Chondrocyte (in vitro differentiated cells): ENCODE measurements at regions not wholly inside any gene's neighbourhood (a gene's known extent, or its start where the extent isn't known, plus 50 kb on each side); places are given as distances from the start of the nearest gene placed in this dataset.

Experiments used
- DNase-seq: peaks from one replicate; pipeline ENCODE4 v3.0.0; 2021; ENCODE audit warnings: mixed read lengths, low spot score
- H3K27ac Mint-ChIP-seq: one replicate; pipeline ENCODE4 v1.8.0; 2021; ENCODE audit warnings: mild to moderate bottlenecking, moderate library complexity, mixed read lengths; ENCODE audit not compliant: unreplicated experiment
- H3K27me3 Mint-ChIP-seq: 2 replicates; pipeline ENCODE4 v1.8.0; 2021; ENCODE audit warnings: low read depth, mixed read lengths
- H3K36me3 Mint-ChIP-seq: 2 replicates; pipeline ENCODE4 v1.8.0; 2021; ENCODE audit warnings: low read depth, mixed read lengths
- H3K4me1 Mint-ChIP-seq: 2 replicates; pipeline ENCODE4 v1.8.0; 2021; ENCODE audit warnings: low read depth, mild to moderate bottlenecking, mixed read lengths
- H3K4me3 Mint-ChIP-seq: one replicate; pipeline ENCODE4 v1.8.0; 2021; ENCODE audit warnings: mild to moderate bottlenecking, moderate library complexity, mixed read lengths; ENCODE audit not compliant: unreplicated experiment
- H3K9me3 Mint-ChIP-seq: 2 replicates; pipeline ENCODE4 v1.8.0; 2021; ENCODE audit warnings: low read depth, mixed read lengths
- CTCF ChIP-seq: fragments of 200-600 bp; sonication (generic); IDR thresholded peaks from 2 replicates; pipeline ENCODE4 v1.5.0; 2021; ENCODE audit warnings: antibody characterized with exemption, mild to moderate bottlenecking, moderate library complexity

- H3K9me3 Mint-ChIP-seq = peaks cover 2% of the 10 kb centered on the region
- no peaks in the 10 kb centered on the region for H3K27me3 Mint-ChIP-seq
- no peak for DNase-seq
- peaks cover 28% of the 10 kb centered on the region for H3K4me1 Mint-ChIP-seq
- peaks cover 2% of the 10 kb centered on the region for H3K36me3 Mint-ChIP-seq
- H3K27ac Mint-ChIP-seq = no peak overlapping the region
- no peak for TF ChIP-seq CTCF
- H3K4me3 Mint-ChIP-seq = no peak overlapping the region
These were observed 300.0 kb downstream of the ZSWIM6 start for GRCh38 chr5:61632064-61632463.

- DNase-seq = no peak
- Mint-ChIP-seq H3K4me1 (peaks cover 50% of the 10 kb centered on the region), H3K9me3 (no peaks in the 10 kb centered on the region), H3K27me3 (no peaks in the 10 kb centered on the region), H3K4me3 (no peak overlapping the region), H3K27ac (no peak overlapping the region), H3K36me3 (no peaks in the 10 kb centered on the region)
- no peak for TF ChIP-seq CTCF
These were observed 303.2 kb downstream of the ZSWIM6 start for GRCh38 chr5:61635271-61635670.

- H3K4me3 Mint-ChIP-seq = no peak overlapping the region
- H3K27ac Mint-ChIP-seq = no peak overlapping the region
- no peak for DNase-seq
- H3K27me3 Mint-ChIP-seq = no peaks in the 10 kb centered on the region
- TF ChIP-seq CTCF = no peak
- no peaks in the 10 kb centered on the region for H3K36me3 Mint-ChIP-seq
- H3K9me3 Mint-ChIP-seq = no peaks in the 10 kb centered on the region
- peaks cover 46% of the 10 kb centered on the region for H3K4me1 Mint-ChIP-seq
These were observed 305.5 kb downstream of the ZSWIM6 start for GRCh38 chr5:61637566-61637965.

GRCh38 chr5:61638476-61638875, 306.4 kb downstream of the ZSWIM6 start:
- no peak for DNase-seq
- H3K4me1 Mint-ChIP-seq = peaks cover 46% of the 10 kb centered on the region
- H3K9me3 Mint-ChIP-seq = no peaks in the 10 kb centered on the region
- no peaks in the 10 kb centered on the region for H3K36me3 Mint-ChIP-seq
- no peak overlapping the region for H3K27ac Mint-ChIP-seq
- no peaks in the 10 kb centered on the region for H3K27me3 Mint-ChIP-seq
- no peak for TF ChIP-seq CTCF
- H3K4me3 Mint-ChIP-seq = no peak overlapping the region

GRCh38 chr5:61640179-61641021, 308.3 kb downstream of the ZSWIM6 start:
- no peaks in the 10 kb centered on the region for H3K36me3 Mint-ChIP-seq
- peaks cover 46% of the 10 kb centered on the region for H3K4me1 Mint-ChIP-seq
- DNase-seq = no peak
- H3K4me3 Mint-ChIP-seq = no peak overlapping the region
- TF ChIP-seq CTCF = no peak
- no peaks in the 10 kb centered on the region for H3K27me3 Mint-ChIP-seq
- H3K27ac Mint-ChIP-seq = peak overlapping the region; percentile 9
- H3K9me3 Mint-ChIP-seq = no peaks in the 10 kb centered on the region
